NB4 (cell line): ENCODE measurements at regions not wholly inside any gene's neighbourhood (a gene's known extent, or its start where the extent isn't known, plus 50 kb on each side); places are given as distances from the start of the nearest gene placed in this dataset.
"Not testable (repeated sequence)": the region's sequence is repeated elsewhere in the genome, so short reads cannot be mapped to it uniquely, and the experiment has no call there.

ENCODE experiments used
- DNase-seq: peaks from one replicate; pipeline ENCODE4 v3.0.0; 2010; ENCODE audit warnings: low read depth
- H3K4me3 ChIP-seq: one replicate; pipeline ENCODE4 v1.5.1; 2011; ENCODE audit warnings: mild to moderate bottlenecking, low read depth, low read length, moderate library complexity
- MYC ChIP-seq: IDR thresholded peaks from 2 replicates; pipeline ENCODE4 v1.6.1; 2011; ENCODE audit warnings: low read depth, low read length
- POLR2A ChIP-seq: IDR thresholded peaks from 2 replicates; pipeline ENCODE4 v1.6.1; 2011; ENCODE audit warnings: mild to moderate bottlenecking; ENCODE audit not compliant: insufficient read length; ENCODE audit errors: extremely low read depth
- TF ChIP-seq, protein P1 (sequence below): IDR thresholded peaks from one replicate; pipeline ENCODE4 v1.5.1; 2012; ENCODE audit warnings: low read depth, low read length
- TF ChIP-seq, protein P2 (sequence below): IDR thresholded peaks from 2 replicates; pipeline ENCODE4 v1.6.1; 2011; ENCODE audit warnings: low read depth, low read length

GRCh38 chr4:128542047-128542446 lies 254.4 kb upstream of the PGRMC2 start:
- DNase-seq = no peak
- no peak overlapping the region for H3K4me3 ChIP-seq
- TF ChIP-seq, protein P1, sequence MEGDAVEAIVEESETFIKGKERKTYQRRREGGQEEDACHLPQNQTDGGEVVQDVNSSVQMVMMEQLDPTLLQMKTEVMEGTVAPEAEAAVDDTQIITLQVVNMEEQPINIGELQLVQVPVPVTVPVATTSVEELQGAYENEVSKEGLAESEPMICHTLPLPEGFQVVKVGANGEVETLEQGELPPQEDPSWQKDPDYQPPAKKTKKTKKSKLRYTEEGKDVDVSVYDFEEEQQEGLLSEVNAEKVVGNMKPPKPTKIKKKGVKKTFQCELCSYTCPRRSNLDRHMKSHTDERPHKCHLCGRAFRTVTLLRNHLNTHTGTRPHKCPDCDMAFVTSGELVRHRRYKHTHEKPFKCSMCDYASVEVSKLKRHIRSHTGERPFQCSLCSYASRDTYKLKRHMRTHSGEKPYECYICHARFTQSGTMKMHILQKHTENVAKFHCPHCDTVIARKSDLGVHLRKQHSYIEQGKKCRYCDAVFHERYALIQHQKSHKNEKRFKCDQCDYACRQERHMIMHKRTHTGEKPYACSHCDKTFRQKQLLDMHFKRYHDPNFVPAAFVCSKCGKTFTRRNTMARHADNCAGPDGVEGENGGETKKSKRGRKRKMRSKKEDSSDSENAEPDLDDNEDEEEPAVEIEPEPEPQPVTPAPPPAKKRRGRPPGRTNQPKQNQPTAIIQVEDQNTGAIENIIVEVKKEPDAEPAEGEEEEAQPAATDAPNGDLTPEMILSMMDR = no peak
- TF ChIP-seq, protein P2, sequence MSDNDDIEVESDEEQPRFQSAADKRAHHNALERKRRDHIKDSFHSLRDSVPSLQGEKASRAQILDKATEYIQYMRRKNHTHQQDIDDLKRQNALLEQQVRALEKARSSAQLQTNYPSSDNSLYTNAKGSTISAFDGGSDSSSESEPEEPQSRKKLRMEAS = no peak
- no peak for TF ChIP-seq POLR2A
- no peak for TF ChIP-seq MYC

DNA sequence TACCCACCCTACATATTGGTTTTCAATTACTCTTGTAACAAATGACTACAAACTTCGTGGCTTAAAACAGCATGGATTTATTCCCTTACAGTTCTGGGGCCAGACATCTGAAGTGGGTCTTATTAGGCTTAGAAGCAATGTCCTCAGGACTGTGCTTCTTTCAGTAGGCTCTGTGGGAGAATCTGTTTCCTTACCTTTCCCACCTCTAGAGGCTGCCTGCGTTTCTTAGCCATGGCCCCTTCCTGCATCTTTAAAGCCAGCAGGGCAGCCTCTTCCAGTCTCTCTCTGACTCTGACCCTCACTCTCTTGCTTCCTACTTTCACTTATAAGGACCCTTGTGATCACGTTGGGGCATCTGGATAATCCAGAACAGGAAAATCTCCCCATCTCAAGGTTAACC lies 252.5 kb upstream of the PGRMC2 start:
- no peak for DNase-seq
- H3K4me3 ChIP-seq = no peak overlapping the region
- TF ChIP-seq MYC (no peak), POLR2A (no peak)
- TF ChIP-seq, protein P2 = no peak
- TF ChIP-seq, protein P1 = no peak

- H3K4me3 ChIP-seq = no peak overlapping the region
- TF ChIP-seq, protein P1 = no peak
- TF ChIP-seq MYC (no peak), POLR2A (no peak)
- TF ChIP-seq, protein P2 = no peak
- no peak for DNase-seq
Observed at GRCh38 chr4:128538111-128538882, 250.7 kb upstream of the PGRMC2 start.

DNA sequence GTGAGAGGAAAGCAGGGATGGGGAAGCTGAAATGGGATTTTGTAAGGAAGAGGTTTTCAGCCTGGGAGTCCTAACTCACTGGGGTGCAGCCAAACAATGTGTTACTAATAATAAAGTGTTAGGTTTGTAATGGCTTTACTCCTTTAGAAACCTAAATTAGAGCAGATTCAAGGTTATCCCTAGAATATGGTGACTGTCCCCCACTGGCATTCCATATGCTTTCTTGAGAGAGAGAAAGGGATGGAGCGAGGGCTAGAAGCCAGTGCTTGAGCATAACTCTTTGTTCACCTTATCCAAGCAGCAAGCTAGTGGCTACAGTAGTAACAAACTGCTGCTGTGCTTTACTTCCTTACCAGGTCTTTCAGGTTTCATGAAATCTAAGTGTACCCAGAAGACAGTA lies 249.1 kb upstream of the PGRMC2 start:
- TF ChIP-seq, protein P1 = no peak
- TF ChIP-seq MYC (no peak), POLR2A (no peak)
- TF ChIP-seq, protein P2 = no peak
- no peak overlapping the region for H3K4me3 ChIP-seq
- DNase-seq = no peak

GRCh38 chr4:128535510-128535909 lies 247.9 kb upstream of the PGRMC2 start:
- H3K4me3 ChIP-seq, DNase-seq: not testable (repeated sequence)

DNA sequence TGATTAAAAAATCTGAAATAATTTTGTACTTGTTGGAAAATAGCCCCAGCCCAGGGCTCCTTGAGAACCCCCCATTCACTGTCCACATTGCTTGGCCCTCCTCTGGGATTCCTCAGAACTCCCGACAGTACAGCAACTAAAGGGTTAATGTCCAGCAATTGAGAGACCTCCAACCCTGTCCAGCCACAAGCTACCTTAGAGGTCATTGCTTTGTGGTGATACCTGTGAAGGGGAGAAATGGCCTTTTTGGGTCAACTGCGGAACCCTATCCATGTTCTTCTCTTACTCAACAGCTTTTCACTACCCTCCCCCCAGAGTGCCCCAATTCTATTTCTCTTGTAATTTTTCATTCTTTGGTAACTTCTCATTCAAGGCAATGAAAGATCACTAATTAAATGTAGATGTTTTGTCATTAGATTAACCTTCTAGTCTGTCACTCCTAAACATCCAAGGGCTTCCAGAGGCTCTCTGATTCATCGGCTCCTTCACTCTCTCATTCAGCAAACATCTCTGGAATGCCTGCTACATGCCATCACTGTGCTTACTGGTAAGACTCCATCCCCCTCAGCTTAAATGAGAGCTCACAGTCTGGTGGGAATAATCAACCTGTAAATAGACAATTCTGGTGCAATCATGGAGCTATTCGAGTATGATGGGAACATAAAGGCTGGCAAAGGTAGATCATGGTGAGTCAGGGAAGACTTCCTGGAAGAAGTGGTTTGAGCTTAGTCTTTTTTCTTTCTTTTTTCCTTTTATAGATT lies 241.4 kb upstream of the PGRMC2 start:
- no peak for DNase-seq
- TF ChIP-seq POLR2A (no peak), MYC (no peak)
- TF ChIP-seq, protein P1 = no peak
- TF ChIP-seq, protein P2 = no peak
- no peak overlapping the region for H3K4me3 ChIP-seq
